DMS153 treated with DMSO at 0.1 percent for 48 hours (cell line): ENCODE measurements at regions not wholly inside any gene's neighbourhood (a gene's known extent, or its start where the extent isn't known, plus 50 kb on each side); places are given as distances from the start of the nearest gene placed in this dataset.

Experiments used
- DNase-seq: peaks from one replicate; lab custom pipeline; 2025; ENCODE audit not compliant: unreplicated experiment; lab: John Stamatoyannopoulos, UW

DNA sequence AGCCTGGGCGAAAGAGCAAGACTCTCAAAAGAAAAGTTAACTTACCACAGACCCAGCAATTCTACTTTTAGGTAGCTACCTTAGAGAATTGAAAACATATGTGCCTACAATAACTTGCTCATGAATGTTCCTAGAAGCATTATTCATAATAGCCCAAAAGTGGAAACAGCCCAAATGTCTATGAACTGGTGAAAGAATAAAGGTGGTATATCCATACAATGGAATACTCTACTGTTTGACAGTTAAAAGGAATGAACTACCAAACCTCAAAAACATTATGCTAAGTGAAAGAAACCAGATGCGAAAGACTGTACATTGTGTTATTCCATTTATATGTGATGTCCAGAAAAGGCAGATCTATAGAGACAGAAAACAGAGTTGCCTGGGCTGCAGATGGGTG, 131.4 kb downstream of the UCHL1 start:
- no peak for DNase-seq

DNA sequence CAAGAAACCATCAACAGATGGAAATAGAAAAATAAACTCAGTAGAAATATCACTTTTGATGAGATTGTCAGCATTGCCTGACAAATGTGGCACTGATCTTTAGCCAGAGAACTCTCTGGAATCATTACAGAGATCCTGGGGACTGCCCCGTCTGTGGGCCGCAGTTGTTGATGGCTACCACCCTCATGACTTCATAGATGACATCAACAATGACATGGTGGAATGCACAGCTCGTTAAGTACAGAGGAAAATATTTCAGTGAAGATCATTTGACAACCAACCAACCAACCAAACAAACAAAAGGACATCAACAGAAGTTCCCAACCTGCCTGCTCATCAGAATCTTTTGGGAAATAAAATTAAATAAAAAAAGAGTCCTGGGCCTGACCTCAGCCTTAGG, 132.6 kb downstream of the UCHL1 start:
- DNase-seq, result no peak

DNA sequence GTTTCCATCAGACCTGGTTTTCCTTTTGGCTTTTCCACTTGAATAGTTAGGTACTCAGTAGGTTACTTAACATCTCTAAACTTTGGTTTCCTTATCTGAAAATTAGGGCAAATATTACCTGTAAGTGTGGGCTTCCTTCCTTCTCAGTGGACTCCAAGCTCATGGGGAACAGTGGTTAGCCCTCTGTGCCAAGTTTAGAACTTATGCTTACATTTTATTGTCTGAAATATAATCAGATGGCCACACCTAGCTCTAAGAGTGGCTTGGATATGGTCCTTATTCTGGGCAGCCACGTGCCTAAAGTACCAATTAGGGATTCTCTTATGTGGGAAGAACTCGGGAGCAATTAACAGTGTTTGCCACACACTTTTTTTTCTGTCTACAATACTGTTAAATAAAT, 133.9 kb downstream of the UCHL1 start:
- no peak for DNase-seq

DNA sequence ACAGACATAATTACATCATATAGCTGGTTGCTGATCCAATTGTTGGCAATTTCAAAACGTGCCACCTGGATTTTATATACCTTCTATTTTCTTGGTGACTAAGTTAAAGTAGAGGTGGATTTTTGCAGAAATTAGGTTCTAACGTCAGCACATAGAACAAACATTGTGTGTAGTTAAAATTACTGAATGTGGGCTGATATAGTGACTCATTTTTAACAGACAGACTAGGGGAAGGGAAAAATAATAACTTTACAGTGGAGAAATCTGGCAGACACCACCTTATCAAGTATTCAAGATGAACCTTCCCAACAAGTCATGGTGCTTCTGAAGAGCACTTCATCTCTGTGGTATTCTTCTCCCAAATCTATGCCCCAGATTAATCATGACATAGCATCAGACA, 134.5 kb downstream of the UCHL1 start:
- no peak for DNase-seq

DNA sequence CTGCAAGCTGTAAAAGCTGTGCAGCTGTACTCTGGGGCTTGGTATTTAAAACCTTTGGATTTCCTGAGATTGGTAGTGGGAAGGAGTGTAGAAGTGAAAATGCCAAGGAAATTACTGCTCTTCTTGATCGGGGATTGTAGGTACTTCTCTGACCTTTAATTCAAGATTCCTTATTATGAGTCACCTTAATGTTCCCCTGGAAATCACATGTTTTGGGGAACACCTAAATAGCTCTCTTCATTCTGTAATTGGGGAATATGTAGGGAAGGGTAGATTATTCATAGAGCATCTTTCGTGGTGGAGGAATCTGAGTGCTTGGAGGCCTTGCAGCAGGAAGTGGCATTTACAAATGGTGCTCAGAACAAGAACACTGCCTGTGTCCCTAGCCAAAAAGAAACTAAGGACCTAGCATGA, 137.8 kb downstream of the UCHL1 start:
- DNase-seq, result no peak

DNA sequence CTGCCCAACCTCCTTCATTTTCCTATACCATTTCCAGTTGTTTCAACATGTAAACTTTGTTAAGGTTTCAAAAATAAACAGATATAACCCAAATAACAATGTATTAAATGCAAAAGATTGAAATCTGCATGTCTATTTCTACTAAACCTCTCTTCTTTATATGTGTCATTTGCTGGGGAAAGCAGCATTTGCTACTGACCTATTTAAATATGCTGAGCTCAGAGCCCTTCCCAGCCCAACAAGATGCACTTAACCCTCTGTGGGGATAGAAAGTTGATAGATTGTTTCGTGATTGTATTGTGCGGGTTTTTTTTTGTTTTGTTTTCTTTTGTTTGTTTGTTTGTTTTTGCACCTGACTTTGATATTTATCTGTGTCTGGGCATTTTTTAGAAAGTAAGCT, 139.5 kb downstream of the UCHL1 start:
- DNase-seq, result no peak

DNA sequence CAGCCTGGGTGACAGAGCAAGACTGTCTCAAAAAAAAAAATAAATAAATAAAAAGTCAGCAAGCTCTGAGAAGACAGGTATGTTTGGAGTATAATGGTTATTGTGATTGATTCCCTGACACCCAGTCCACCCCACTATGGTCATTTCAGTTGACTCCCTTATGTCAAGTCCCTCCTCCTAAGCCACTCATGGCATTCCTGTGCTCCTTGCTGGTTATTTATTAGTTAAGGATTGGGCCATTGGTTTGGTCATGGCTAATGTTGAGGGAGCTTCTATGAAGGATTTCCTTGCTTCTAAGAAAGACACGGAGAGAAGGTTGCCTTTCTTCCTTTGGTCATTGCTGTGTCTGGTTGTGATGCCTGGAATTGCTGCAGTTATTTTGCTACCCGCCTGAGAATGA, 140.1 kb downstream of the UCHL1 start:
- no peak for DNase-seq

DNA sequence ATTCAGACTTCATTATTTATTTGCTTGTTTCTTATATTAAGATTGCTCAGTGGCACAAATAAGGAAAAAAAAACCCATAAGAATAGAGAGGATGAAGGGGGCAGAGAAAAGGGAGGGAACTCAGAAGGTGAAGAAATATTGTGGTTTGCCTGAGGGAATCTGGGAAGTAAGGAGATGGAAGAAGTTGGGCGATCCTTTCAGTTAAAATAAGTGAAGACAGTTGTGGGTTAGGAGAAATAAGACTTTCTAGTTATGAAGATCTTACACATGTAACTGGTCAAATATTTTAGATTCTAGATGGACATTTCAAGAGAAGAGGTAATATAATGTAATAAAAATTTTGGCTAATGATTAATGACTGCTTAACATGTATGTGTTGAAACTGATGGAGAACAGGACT, 138.7 kb upstream of the LIMCH1 start:
- no peak for DNase-seq

DNA sequence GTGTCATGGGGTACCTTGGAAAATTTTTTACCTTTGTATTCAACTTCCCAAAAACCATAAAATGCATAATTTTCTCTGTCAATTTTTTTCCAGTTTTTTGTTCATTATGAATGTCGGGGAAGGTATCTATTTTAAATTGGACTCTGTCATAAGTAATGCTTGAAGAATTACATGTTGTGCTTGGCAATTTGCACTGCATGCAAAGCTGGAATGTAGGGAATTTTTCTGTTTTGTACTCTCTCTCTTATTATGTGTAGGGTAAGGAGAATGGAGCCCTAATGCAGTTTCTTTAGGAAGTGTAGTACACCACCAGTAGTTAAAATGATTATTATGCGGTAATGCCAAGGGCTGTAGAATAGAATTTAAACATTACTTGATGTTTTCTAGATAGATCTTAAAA, 137.7 kb upstream of the LIMCH1 start:
- no peak for DNase-seq

DNA sequence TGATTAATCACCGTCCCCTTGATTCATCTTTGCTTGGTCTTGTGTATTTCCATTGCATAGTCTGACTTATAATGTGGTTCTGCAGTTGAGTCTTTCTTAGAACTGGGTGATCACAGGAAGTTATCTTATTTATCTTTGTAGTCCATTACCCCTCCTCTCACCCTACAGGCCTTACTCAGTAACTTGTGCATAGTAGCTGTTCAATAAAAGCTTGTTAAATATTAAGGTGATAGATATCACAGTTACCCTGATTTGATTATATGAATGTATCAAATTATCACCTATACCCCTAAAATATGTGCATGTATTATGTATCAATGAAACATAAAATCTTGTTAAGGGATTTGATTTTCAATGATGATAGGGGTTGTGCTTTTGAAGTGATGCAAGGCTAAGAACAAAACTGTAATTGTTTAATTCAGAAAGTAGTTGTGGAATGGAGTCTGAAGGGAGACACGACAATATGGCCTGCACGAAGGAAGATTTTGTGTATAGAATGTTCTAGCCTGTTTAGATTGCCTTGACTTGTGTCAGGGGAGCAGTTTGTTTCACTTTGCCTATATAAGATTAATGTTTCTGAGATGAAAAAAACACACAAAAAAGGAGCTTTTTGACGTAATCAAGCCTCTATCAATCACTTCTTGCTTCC, 132.4 kb upstream of the LIMCH1 start:
- DNase-seq, result no peak

DNA sequence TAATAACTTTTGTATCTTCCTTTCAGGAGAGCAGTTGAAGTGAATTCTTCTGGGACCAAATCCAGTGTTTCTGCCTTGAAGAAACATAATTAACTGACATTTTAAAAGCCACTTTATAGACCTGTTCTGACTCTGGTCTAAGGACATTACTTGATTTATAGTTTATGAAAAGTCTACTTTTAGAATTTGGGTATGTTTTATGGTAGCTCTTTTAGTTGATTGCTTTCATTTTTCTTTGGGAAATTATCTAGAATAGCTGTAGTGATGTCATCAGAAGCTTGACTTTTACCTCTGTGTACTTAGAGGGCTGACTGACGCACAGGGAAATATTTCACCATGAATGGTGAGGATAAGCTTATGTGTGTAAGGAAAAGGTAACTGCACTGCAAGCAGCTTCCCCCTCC, 131.8 kb upstream of the LIMCH1 start:
- DNase-seq, result no peak

DNA sequence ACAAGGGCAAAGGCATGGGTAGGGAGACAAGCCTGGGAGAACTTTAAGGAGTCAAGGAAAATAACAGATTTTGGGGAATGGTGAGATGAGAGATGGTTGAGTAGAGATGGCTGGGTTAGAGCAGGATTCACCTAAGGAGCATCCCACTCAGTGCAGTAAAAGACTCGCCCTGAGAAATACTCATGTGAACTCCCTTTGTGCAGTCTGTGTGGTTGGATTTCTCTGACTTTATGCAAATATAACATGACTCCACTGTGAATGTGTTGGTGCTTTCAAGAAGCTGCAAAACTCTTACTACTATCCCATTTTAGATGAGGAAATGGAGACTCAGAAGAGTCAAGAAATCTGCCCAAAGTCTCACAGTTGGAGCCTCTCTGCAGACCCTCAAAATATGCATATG, 129.8 kb upstream of the LIMCH1 start:
- DNase-seq, result no peak

DNA sequence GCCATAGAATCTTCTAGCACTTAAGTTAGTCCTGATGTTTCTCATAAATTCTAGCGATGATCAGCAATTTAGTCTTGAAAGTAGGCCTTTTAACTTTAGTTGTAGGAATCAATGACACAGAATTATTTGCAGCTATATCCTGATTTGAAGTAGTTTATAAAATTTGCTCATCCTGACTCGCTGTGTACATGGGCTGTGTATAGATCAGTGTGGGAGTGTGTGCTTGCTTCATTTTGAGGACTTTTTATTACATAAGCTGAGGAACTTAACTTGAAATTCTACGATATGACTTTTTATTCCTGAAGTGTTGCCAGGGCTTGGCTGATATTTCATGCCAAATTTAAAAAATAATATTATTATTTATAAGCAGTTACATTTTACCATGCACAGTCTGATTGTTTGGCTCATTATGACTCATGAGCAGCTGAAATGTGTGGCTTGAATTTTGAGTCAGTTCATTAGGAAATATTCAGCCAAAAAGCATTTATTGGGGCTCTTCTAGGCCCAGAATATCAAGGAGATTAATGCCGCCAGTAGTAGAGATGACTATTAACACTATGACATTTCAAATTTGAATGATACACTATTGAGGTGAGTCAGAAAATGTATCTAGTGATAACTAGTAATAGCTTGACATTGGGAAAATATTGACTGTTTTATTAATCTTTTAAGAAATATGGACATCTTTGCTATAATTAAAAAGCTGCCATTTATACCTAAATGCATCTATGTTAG, 128.9 kb upstream of the LIMCH1 start:
- DNase-seq, result no peak

DNA sequence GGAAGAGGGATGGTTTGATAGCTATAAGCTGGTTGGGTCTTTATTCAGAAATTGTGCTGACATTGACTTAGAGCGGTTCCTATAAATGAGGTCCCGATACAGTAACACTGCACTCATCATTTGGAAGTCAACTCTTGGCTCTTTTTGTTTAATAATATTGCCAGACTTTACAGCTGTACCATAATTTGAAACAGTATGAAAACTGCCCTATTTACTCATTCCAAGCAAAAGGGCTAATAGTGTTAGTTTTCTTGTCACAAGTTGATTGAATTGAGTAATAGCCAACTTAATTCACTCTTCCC, 128.4 kb upstream of the LIMCH1 start:
- DNase-seq, result no peak

DNA sequence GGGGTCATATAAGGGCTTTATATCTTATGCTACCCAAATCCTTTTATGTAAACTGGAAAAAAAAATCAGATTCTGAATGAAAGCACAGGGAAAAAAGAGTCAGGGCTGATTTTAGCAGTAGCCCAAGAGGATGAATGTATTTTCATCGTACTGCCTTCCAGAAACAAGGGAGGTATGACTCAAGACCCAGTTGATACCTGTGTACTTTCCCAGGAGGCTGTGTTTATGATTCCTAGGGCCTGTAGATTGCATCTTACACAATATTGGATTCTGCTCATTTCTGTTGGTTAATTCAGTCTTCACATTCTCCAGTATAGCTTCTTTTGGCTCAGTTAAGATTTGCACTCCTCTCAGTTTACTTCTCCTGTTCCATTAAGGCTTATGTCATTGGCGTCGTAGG, 127.9 kb upstream of the LIMCH1 start:
- DNase-seq, result no peak

DNA sequence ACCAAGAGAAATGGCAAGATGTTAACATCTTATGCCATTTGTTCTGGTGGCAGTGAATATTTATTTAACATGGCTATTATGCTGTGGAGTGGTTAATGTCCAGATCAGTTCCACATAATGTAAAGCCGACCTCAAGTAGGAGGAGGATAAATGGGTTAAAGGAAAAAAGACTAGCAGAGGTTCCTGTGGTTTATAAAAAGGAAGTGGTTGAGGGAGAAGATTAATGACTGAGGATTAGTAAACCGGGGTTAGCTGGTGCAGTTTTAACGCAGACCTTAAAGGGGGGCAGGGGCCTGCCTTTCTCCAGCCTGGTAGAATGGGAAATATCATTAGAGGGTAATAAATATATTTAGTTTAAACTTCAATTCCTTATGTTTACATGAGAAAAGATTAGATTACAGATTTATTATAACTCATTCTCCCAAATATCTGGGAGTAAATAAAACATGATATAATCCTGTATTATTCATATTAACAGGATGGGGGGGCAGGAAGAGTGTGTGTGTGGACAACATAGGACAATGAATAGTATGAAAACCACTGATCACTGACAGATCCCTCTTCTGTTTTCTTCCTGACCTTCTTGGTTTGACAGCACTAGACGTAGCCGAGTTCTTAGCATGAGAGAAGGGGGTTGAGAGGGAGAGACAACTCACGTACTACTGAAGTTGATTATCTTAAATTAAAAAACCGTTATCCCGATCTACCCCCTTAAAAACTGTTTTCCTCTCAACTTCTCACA, 124.1 kb upstream of the LIMCH1 start:
- no peak for DNase-seq

DNA sequence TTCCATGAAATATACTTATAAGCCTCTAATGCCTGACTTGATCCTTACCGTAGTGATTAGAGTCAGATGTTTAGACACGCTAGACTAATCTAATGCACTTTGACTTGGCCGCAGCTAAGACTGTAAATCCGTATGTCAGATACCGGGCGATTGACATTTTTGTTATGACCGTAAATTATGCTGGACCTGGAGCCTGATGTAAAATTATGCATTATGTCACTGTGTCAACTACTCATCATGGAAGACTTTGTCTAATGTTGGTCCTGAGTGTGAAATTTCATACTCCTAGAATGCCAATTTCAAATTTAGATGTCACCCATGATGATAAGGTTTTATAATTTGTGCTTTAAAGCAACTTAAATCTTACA, 123.6 kb upstream of the LIMCH1 start:
- no peak for DNase-seq

DNA sequence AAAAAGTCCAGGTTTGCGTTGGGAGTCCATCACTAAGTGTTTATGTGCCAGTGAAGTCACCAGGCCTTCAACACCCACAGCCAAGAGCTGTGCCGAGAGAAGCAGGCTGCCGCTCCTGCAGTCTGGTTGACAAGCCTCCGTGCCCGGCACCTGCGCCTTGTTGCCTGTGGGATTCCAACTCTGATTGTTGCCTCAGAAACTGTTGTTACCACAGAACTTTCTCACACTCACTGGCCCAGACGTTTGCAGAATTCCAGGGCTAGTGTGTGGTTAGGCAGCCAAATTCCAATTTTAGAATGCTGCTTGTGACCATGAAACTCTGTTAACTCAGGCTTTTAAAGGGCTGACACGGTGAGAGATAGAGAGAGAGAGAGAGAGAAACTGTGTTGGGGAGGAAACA, 119.5 kb upstream of the LIMCH1 start:
- DNase-seq, result no peak

DNA sequence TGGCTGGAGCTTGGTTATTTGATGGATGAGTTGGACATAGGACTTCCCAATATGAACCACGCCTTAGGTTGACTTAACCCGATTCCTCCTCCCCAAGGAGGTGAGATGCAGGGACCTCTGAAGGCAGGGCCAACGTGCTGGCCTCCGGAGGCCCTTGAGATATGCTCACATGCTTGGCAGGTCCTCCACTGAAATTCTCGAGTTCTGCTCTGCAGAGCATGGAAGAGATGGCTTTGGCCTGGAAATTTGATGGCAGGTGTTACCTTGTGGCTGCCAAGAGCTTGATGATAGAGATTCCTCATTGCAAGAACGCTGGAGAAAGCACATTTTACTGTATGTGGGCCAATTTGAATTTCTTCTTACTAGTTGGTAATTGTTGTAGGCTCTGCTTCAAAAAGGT, 117.4 kb upstream of the LIMCH1 start:
- DNase-seq, result no peak

DNA sequence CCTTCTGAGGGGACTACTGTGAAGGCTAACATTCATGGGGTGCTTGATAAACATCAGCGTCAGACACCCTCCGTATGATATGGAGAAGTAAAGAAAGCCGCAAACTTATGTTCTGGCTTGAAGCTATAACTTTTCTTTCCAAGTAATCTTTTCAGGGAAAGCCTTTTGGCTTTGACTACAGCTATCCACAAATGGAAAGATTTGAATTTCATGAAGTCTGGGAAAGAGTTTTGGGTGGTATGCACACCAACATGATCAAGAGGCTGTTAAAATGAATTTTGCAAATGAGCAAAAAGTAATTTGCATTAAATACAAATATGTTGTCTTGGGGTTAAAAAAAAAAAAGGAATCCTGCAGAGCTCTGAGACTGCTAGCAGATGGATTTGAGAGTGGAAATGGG, 114.8 kb upstream of the LIMCH1 start:
- no peak for DNase-seq

DNA sequence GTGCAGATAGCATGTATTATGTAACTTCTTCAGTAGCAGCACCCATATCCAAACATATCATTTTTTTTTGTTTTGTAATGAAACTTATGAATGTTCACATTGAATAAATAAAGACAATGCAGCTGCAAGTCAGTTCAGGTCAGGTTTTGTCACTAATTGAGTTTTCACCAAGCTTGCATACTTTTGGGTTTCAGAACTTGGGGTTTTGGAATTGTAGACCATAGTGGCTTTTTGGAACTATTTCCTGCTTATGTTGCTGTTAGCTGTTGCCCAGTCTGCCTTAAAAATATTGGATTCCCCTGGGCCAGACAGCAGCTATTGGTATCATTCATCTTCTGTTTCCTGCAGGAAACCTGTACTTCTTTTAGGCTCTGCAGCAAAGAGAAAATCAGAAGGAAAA, 113.4 kb upstream of the LIMCH1 start:
- no peak for DNase-seq

DNA sequence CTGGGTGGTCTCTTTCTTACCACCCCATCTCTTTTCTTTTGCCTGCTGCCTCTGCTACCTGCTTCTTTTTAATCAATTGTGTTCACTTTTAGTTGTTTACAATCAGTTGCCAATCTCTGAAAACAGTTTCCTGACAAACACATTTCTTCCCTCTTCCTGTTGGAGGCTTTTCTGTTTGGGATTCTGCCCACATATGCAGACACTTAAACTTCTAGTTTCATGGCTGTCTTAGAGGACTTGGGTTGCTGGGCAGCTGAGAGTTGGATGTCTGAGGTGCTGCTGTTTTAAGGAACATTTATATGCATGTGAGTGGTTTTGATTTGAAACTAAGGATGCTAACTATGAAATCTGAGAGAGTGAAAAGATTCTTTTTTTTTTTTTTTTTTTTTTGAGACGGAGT, 112.3 kb upstream of the LIMCH1 start:
- DNase-seq, result no peak

DNA sequence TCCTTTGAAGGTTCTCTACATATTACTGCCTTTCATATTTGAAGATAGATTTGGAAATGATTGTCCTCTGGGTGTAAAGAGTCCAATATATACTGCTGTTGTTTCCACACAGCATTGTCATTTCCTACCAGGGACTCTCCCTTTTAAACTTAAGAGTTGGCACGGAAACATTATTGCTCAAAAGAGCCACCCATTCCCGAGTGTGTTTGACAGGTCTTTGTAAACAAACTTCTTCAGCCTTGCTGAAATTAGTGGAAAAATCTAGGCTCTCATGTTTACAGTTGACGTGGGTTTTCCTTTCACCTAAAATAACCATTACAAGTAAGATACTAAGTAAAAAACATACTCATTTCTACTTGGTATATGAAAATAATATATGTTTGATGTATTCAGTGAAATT, 111.4 kb upstream of the LIMCH1 start:
- DNase-seq, result no peak
